Urinary bladder (tissue), 3 donors: ENCODE measurements at regions not wholly inside any gene's neighbourhood (a gene's known extent, or its start where the extent isn't known, plus 50 kb on each side); places are given as distances from the start of the nearest gene placed in this dataset.

Source experiments
- DNase-seq: peaks from one replicate; pipeline ENCODE4 v3.0.0-alpha.2; 2015; ENCODE audit errors: extremely low spot score
- H3K27ac ChIP-seq: one replicate; pipeline ENCODE4 v1.5.1; 2013; ENCODE audit warnings: low read depth, mild to moderate bottlenecking, moderate library complexity
- H3K36me3 ChIP-seq: one replicate; pipeline ENCODE4 v1.6.1; 2013; ENCODE audit warnings: mild to moderate bottlenecking, moderate library complexity; ENCODE audit not compliant: insufficient read depth
- H3K4me1 ChIP-seq: one replicate; pipeline ENCODE4 v1.6.1; 2013; ENCODE audit warnings: mild to moderate bottlenecking, moderate library complexity; ENCODE audit not compliant: insufficient read depth
- H3K4me3 ChIP-seq: one replicate; pipeline ENCODE4 v1.5.1; 2013; ENCODE audit warnings: low read depth, low read length
- WGBS: extraction: QIAGEN DNeasy Blood & Tissue Kit; methylation state at CpG from one replicate; pipeline ENCODE4 v1.1.7; 2013; 5-methylcytosine and 5-hydroxymethylcytosine counted together
- donor health status: healthy with polysubstance abuse.
- donor health status: healthy.

DNA sequence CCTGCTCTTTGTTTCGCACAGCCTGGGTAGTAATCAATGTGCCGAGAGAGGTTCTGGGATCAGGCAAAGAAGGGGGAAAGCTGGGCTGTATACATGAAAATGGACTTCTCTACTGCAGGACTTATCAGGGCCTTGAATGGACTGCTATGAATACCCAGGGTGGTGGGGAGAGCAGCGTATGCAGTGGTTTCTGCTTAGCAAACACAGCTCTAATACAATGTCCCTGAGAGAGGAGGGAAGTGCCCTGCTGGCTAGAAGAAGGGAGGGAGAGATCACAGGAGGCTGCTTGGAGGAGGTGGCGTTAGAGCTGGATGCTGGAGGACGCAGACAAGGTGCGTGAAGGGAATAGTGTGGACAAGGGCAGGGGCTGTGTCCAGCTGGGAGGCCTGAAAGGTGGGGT lies 116.1 kb downstream of the PTPRS start:
- Histone ChIP-seq H3K4me1 (no peaks in the 10 kb centered on the region), H3K27ac (no peak overlapping the region), H3K36me3 (peaks cover 5% of the 10 kb centered on the region), H3K4me3 (no peak overlapping the region)
- WGBS = 94% methylated on average over 6 of the region's 6 CpGs
- DNase-seq = no peak

DNA sequence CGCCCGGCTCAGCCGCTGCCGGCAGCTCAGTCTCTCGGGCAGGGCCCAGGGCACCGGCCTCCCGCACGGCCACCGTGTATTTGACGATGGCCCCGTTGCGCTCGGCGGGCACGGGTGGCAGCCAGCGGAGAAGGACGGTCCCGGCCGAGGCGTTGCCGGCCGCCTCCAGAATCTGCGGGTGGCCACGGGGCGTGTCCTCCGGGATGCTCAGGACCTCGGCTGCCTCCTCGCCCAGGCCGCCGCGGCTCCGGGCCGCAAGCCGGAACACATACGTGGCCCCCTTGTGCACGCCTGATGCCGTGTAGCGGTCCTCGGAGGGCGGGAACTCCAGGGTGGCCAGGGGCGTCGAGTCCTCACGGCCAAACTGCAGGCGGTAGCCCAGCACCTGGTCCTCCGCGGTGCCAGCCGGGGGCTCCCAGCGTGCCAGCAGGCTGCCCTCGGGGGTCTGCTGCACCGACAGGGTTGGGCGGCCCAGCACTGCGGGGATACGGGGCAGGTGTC lies 117.7 kb downstream of the PTPRS start:
- H3K4me3 ChIP-seq = no peak overlapping the region
- DNase-seq = no peak
- no peak overlapping the region for H3K27ac ChIP-seq
- no peaks in the 10 kb centered on the region for H3K4me1 ChIP-seq
- WGBS = 97% methylated on average over 53 of the region's 53 CpGs
- H3K36me3 ChIP-seq = peaks cover 5% of the 10 kb centered on the region

DNA sequence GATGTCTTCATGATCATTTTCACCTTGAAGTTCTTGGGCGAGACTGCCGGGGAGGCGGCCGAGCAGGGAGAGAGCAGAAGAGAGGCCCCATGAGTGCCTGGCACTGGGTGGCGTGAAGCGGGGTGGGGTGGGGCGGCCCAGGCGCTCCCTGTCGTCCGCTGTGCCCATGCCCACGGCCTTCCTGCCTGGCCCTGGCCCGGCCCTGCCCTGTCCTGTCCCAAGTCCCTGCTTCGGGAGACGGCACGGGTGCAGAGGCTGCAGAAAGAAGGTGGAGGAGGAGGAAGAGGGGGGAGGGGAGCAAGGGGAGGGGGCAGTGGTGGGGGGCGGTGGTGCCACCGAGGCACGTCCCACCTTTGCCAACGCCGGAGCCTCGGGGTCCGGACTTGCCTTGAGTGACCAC lies 118.4 kb downstream of the PTPRS start:
- 94% methylated on average over 22 of the region's 22 CpGs for WGBS
- DNase-seq = no peak
- H3K27ac ChIP-seq = no peak overlapping the region
- no peaks in the 10 kb centered on the region for H3K4me1 ChIP-seq
- peaks cover 5% of the 10 kb centered on the region for H3K36me3 ChIP-seq
- H3K4me3 ChIP-seq = no peak overlapping the region

DNA sequence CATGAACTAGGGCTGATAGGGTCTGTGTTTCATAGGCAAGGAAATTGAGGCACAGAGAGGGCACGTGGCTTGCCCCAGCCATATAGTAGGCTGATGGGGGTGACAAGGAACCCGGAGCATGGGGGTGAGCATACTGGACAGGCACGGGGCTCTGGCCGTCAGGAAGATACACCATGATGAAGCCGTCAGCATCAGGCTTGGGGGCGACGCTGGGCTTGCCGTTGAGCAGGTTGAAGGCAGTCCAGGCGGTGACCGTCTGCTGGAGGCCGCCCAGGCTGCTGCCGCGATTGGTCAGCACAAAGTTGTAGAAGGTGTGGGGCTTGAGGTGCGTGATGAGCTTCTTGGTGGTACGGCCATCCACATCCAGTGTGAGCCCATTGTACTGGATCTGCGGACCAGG lies 119.7 kb downstream of the PTPRS start:
- Histone ChIP-seq H3K27ac (no peak overlapping the region), H3K4me3 (no peak overlapping the region), H3K36me3 (peaks cover 5% of the 10 kb centered on the region), H3K4me1 (no peaks in the 10 kb centered on the region)
- no peak for DNase-seq
- 97% methylated on average over 16 of the region's 16 CpGs for whole genome bisulfite sequencing

DNA sequence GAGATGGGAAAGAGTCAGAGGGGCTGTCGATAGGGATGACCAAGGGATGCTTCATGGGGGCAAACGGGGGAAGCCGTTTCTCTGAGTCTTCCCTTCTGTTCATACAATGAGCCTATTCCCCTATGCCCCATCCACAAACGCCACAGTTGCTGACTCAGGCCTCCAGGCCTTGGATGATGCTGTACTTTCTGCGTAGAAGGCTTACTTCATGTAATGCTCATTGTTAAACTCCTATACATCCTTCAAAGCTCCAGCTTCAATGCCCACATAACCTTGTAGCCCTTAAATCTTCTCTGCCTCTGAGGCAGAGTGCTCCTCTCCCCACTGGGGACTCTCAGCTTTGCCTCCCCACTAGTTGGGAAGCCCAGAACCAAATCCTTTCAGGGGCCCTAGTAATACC lies 120.3 kb downstream of the PTPRS start:
- Histone ChIP-seq H3K4me3 (no peak overlapping the region), H3K4me1 (no peaks in the 10 kb centered on the region), H3K36me3 (peaks cover 4% of the 10 kb centered on the region), H3K27ac (no peak overlapping the region)
- 97% methylated on average over 5 of the region's 5 CpGs for WGBS
- no peak for DNase-seq

DNA sequence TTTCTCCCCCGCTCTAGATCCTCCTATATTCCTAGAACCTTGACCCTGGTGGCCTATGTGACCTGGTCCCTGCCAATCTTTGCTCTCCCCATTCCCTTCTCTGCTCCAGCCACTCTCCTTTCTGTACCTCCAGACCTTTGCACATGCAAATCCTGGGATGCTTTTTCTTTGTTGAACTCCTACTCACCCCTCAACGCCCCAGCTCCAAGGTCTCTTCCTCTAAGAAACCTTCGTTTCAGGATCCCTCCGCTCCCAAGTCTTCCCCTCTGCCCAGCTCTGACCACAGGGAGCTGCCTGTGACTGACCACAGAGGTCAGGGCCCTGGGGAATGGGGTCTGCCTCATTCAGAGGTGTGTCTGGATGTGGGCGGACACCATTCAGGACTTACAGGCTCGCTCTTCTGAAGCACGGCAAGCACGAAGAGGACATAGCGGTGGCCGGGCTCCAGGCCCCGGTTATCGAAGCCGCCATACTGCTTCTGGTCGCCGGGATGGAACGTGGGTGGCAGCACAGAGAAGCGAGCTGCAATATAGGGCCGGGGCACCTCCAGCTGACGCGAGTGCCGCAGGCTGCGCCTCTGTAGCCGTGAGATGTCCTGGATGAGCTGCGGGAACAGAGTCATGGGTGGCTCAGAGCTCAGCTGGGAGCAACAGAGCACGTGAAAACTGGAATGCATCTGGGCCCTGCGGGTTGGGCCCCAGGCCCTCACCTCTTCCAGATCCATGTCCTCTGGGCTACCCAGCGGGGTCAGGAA lies 120.9 kb downstream of the PTPRS start:
- 97% methylated on average over 27 of the region's 27 CpGs for WGBS
- Histone ChIP-seq H3K36me3 (peaks cover 2% of the 10 kb centered on the region), H3K4me1 (no peaks in the 10 kb centered on the region), H3K4me3 (no peak overlapping the region), H3K27ac (no peak overlapping the region)
- DNase-seq = no peak

DNA sequence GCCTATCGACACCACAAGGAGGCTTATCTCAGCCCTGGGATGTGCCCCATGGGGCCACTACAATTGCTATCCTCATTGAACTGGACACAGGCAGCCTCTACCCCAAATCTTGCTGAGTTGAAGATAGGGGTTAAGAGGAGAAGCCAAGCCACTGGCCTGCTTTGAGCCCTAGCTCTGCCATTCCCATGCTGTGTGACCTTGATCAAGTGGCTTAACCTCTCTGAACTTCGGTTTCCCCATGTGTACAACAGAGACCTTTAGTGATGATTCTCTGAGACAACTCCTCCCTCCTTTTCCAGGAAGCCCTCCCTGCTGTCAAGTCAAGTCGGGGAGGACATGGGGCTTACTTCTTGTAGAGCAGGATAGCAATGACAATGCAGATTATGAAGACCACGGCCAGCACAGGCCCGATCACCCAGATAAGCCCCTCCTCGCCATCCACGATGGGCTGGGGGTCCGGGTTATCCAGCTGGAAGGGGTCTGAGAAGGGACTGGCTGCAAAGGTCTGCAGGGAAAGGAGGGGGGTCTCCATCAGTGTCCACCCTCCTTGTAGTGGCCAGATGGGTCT lies 121.6 kb downstream of the PTPRS start:
- 93% methylated on average over 8 of the region's 8 CpGs for WGBS
- peaks cover 2% of the 10 kb centered on the region for H3K36me3 ChIP-seq

DNA sequence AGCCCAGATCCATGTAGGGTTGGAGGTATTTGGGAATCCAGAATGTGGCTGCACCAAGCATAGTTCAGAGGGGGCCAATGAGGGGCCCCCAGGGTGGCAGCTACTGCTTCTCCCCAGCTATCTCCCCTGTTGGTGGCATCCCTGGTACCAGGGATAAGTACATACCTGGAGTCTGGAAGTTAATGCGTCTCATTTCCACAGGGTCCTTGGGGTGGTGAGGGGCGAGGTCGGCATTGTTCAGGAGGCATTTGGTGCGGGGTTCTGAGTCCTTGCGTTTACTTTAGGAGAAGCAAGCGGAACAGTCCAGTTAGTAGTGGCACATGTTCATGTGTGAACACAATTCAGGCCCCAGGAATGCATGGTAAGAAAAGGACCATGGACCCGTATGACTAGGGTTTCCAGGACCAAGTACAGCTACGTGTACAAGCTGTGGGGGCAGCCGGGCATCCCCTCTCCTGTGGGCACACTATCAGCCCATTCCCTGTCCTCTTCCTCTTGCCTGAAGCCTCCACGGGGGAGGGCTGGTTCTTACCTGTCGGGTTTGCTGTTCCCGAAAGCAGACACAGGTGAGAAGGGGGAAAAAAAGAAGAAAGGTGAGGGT lies 122.3 kb downstream of the PTPRS start:
- peaks cover 2% of the 10 kb centered on the region for H3K36me3 ChIP-seq
- H3K27ac ChIP-seq = no peak overlapping the region
- H3K4me1 ChIP-seq = no peaks in the 10 kb centered on the region
- no peak for DNase-seq
- WGBS = 95% methylated on average over 12 of the region's 12 CpGs
- H3K4me3 ChIP-seq = no peak overlapping the region

More for the DNA sequence above, 121.6 kb downstream of the PTPRS start:
- Histone ChIP-seq H3K4me3 (no peak overlapping the region), H3K27ac (no peak overlapping the region), H3K4me1 (no peaks in the 10 kb centered on the region)
- no peak for DNase-seq

DNA sequence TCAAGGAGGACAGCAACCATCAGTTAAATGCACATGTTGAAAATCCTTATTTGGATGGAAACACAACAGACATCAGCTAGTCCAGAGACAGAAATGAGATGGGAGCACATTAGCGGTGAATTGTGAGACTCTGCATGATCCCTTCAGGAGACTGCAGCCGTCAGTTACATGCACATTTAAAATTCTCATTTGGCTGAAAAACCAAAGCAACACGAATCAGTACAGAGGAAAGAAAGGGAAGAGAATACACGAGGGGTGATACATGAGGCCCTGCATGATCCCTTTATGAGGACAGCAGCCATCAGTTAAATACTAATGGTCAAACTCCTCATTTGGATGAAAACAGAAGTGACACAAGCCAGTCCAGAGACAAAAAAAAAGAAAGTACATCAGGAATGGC lies 123.4 kb downstream of the PTPRS start:
- Histone ChIP-seq H3K4me3 (no peak overlapping the region), H3K36me3 (peaks cover 2% of the 10 kb centered on the region), H3K27ac (no peak overlapping the region), H3K4me1 (no peaks in the 10 kb centered on the region)
- WGBS = 95% methylated on average over 4 of the region's 4 CpGs
- no peak for DNase-seq

DNA sequence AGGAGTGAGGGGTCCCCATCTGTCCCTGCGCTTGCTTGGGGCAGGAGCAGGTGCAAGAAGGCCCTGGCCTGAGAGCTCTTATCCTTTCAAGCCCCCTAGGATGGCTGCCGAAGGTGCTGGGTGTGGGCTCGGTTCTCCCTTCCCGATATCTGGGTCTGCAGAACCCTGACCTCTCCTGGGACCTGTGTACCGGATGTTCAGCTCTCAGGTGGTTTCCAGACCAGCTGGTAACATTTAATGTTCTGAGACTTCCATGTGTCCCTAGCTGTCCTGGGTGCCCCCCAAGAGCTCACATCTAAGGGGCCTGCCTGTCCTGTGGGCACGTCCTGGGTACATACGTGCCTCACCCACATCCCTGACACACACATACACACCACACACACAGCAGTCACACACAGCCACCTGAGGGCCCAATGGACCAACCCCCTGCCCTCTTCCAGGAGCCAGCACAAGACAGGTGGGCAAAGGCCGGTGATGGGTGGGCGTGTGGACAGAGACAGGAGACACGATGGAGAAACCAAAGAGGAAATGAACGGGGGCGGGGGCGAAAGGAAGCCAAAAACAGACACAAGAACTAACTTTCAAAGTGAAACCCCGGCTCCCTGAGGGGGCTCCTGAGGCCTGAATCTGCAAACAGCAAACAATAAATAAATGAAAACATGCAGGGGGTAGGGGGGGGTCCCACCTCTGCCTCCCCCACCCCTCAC lies 124.3 kb downstream of the PTPRS start:
- H3K27ac ChIP-seq = no peak overlapping the region
- 87% methylated on average over 14 of the region's 14 CpGs for WGBS
- no peak for DNase-seq
- H3K36me3 ChIP-seq = peaks cover 7% of the 10 kb centered on the region
- H3K4me1 ChIP-seq = no peaks in the 10 kb centered on the region
- no peak overlapping the region for H3K4me3 ChIP-seq

DNA sequence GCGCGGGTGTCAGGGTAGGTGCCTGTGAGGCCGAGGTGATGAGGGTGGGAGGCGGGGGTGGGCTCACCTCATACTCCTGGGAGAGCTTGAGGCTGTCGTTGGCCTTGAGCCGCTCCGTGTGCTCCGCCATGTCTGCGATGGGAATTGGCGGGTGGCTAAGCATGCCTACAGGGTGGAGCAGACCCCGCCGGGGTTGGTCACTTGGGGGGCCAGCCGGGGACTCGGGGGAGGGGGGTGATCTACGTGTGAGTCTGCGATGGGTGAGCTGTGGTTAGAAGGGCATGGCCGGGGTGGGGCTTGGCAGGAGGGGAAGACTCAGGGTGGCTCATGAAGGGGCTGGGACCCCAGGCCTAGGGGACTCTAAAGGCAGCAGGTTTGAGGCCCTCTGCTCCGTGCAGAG lies 125.2 kb downstream of the PTPRS start:
- DNase-seq = no peak
- Histone ChIP-seq H3K27ac (no peak overlapping the region), H3K4me3 (no peak overlapping the region), H3K36me3 (peaks cover 13% of the 10 kb centered on the region), H3K4me1 (no peaks in the 10 kb centered on the region)
- WGBS = 94% methylated on average over 18 of the region's 18 CpGs

DNA sequence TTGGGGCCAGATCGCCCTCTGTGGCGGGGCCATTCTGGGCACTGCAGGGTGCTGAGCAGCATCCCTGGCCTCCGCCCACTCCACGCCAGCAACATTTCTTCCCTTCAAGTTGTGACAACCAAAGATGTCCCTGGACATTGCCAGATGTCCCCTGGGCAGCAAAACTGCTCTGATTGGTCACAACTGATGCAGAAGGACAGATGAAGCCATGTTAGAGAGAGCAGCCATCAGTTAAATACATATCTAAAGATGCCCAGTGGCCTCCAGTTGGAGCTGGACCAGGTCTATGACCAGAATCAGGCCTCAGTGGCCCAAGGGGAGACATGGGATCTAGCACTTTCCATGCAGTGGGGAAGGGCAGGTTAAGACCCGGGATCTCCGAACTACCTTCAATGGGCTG lies 125.7 kb downstream of the PTPRS start:
- Histone ChIP-seq H3K4me3 (no peak overlapping the region), H3K4me1 (no peaks in the 10 kb centered on the region), H3K27ac (no peak overlapping the region), H3K36me3 (peaks cover 11% of the 10 kb centered on the region)
- 95% methylated on average over 6 of the region's 6 CpGs for WGBS
- DNase-seq = no peak

DNA sequence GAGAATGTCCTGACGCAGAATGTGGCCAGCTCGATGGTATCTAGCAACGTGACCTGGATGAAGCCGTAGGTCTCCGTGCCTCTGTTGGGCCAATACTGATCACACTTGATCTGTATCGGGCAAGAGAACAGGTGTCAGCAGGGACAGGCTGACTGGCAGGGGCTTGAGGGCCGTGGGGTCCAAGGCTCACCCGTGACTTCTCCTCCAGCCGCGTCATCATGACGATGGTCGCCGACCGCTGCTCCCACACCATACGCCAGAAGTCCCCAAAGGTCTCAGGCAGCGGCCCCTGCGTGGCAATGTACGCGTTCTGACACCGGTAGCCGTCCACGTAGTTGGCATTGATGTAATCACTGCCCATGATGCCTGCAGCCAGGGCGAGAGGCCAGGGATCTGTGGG lies 126.2 kb downstream of the PTPRS start:
- Histone ChIP-seq H3K4me3 (no peak overlapping the region), H3K4me1 (no peaks in the 10 kb centered on the region), H3K27ac (no peak overlapping the region), H3K36me3 (peaks cover 10% of the 10 kb centered on the region)
- DNase-seq = no peak
- 96% methylated on average over 23 of the region's 23 CpGs for WGBS

DNA sequence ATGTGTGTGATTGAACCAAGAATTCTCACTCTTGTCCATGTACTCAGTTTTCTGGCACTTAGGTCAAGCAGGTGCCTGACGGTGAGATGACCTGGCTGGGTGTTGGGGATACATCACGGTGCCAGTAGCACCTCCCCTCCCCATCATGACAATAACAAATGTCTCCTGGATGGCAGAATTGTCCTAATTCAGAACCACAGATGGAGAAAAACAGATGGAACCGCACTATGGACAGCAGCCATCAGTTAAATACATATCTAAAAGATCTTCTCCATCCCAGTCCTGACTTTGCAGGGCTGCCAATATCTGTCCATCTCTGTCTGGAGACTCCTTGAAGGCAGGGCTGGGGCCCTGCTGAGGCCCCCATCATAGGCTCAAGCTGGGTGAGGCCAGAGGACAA lies 126.9 kb downstream of the PTPRS start:
- 93% methylated on average over 3 of the region's 3 CpGs for WGBS
- no peak overlapping the region for H3K27ac ChIP-seq
- H3K4me3 ChIP-seq = no peak overlapping the region
- no peaks in the 10 kb centered on the region for H3K4me1 ChIP-seq
- DNase-seq = no peak
- peaks cover 10% of the 10 kb centered on the region for H3K36me3 ChIP-seq
